HG03103 (cell line): ENCODE measurements at regions not wholly inside any gene's neighbourhood (a gene's known extent, or its start where the extent isn't known, plus 50 kb on each side); places are given as distances from the start of the nearest gene placed in this dataset.

Experiments used
- ATAC-seq: cut with Tn5 transposase; IDR thresholded peaks from one replicate; pipeline ENCODE4 v1.9.1; 2021; ENCODE audit warnings: low read depth; ENCODE audit not compliant: unreplicated experiment

GRCh38 chr3:56874269-56874668 is 72.5 kb upstream of the ARHGEF3 start:
- ATAC-seq = no peak

GRCh38 chr3:56870436-56870835 is 68.7 kb upstream of the ARHGEF3 start:
- no peak for ATAC-seq

GRCh38 chr3:56869157-56869889 is 67.6 kb upstream of the ARHGEF3 start:
- no peak for ATAC-seq

- no peak for ATAC-seq
Observed at GRCh38 chr3:56868706-56869105, 67.0 kb upstream of the ARHGEF3 start.

- ATAC-seq = no peak
Observed at GRCh38 chr3:56867671-56868070, 65.9 kb upstream of the ARHGEF3 start.

GRCh38 chr3:56864918-56865524 is 63.3 kb upstream of the ARHGEF3 start:
- no peak for ATAC-seq

GRCh38 chr3:56864090-56864489 is 62.3 kb upstream of the ARHGEF3 start:
- ATAC-seq = no peak

GRCh38 chr3:56862352-56863062 is 60.8 kb upstream of the ARHGEF3 start:
- no peak for ATAC-seq

- ATAC-seq = no peak
Observed at GRCh38 chr3:56861511-56861910, 59.8 kb upstream of the ARHGEF3 start.

- ATAC-seq = no peak
Observed at GRCh38 chr3:56860939-56861338, 59.2 kb upstream of the ARHGEF3 start.

GRCh38 chr3:56860351-56860750 is 58.6 kb upstream of the ARHGEF3 start:
- ATAC-seq = no peak

- ATAC-seq = no peak
Observed at GRCh38 chr3:56858331-56858730, 56.6 kb upstream of the ARHGEF3 start.

- ATAC-seq = no peak
Observed at GRCh38 chr3:56857178-56857577, 55.4 kb upstream of the ARHGEF3 start.

- no peak for ATAC-seq
Observed at GRCh38 chr3:56856752-56857151, 55.0 kb upstream of the ARHGEF3 start.

- ATAC-seq = no peak
Observed at GRCh38 chr3:56855856-56856512, 54.2 kb upstream of the ARHGEF3 start.

- no peak for ATAC-seq
Observed at GRCh38 chr3:56854856-56855611, 53.3 kb upstream of the ARHGEF3 start.

GRCh38 chr3:56851966-56852884 is 50.5 kb upstream of the ARHGEF3 start:
- ATAC-seq = no peak
